ENCODE measurements at regions not wholly inside any gene's neighbourhood (a gene's known extent, or its start where the extent isn't known, plus 50 kb on each side); places are given as distances from the start of the nearest gene placed in this dataset.

GRCh38 chr7:50166997-50167965, 74.2 kb upstream of the ZPBP start:
- H3K36me3 Mint-ChIP-seq (ENCODE audit: insufficient read depth) = no peaks in the 10 kb centered on the region
- no peaks in the 10 kb centered on the region for H3K27me3 Mint-ChIP-seq (ENCODE audit: low read depth)
- ATAC-seq (peak; percentile 53 to 58), DNase-seq (no peak)
- no peaks in the 10 kb centered on the region for H3K9me3 Mint-ChIP-seq
- no peak overlapping the region for H3K4me3 Mint-ChIP-seq
- H3K4me1 Mint-ChIP-seq (ENCODE audit: low read depth) = peaks cover 49% of the 10 kb centered on the region

- Mint-ChIP-seq H3K27me3 (ENCODE audit: low read depth) (no peaks in the 10 kb centered on the region), H3K4me1 (ENCODE audit: low read depth) (peaks cover 55% of the 10 kb centered on the region), H3K9me3 (no peaks in the 10 kb centered on the region), H3K4me3 (peak overlapping the region; percentile 50), H3K36me3 (ENCODE audit: insufficient read depth) (no peaks in the 10 kb centered on the region)
- DNase-seq = no peak
- peak; percentile 35 to 41 for ATAC-seq
These were observed 71.6 kb upstream of the ZPBP start for GRCh38 chr7:50164559-50165170.

GRCh38 chr7:50160206-50160605, 67.2 kb upstream of the ZPBP start:
- H3K4me3 Mint-ChIP-seq = no peak overlapping the region
- H3K9me3 Mint-ChIP-seq = no peaks in the 10 kb centered on the region
- H3K36me3 Mint-ChIP-seq (ENCODE audit: insufficient read depth) = no peaks in the 10 kb centered on the region
- peaks cover 47% of the 10 kb centered on the region for H3K4me1 Mint-ChIP-seq (ENCODE audit: low read depth)
- ATAC-seq = no peak
- no peak for DNase-seq
- no peaks in the 10 kb centered on the region for H3K27me3 Mint-ChIP-seq (ENCODE audit: low read depth)

- H3K27me3 Mint-ChIP-seq (ENCODE audit: low read depth) = no peaks in the 10 kb centered on the region
- H3K36me3 Mint-ChIP-seq (ENCODE audit: insufficient read depth) = no peaks in the 10 kb centered on the region
- H3K9me3 Mint-ChIP-seq = no peaks in the 10 kb centered on the region
- H3K4me3 Mint-ChIP-seq = no peak overlapping the region
- no peak for ATAC-seq
- peaks cover 46% of the 10 kb centered on the region for H3K4me1 Mint-ChIP-seq (ENCODE audit: low read depth)
- no peak for DNase-seq
These were observed 66.1 kb upstream of the ZPBP start for GRCh38 chr7:50159154-50159553.

GRCh38 chr7:50156706-50157105, 63.7 kb upstream of the ZPBP start:
- peak in 1 of 2 donors; percentile 13 for ATAC-seq
- Mint-ChIP-seq H3K9me3 (no peaks in the 10 kb centered on the region), H3K27me3 (ENCODE audit: low read depth) (no peaks in the 10 kb centered on the region), H3K36me3 (ENCODE audit: insufficient read depth) (no peaks in the 10 kb centered on the region), H3K4me3 (peak overlapping the region; percentile 65), H3K4me1 (ENCODE audit: low read depth) (peaks cover 38% of the 10 kb centered on the region)
- DNase-seq = no peak

GRCh38 chr7:50156163-50156562, 63.1 kb upstream of the ZPBP start:
- DNase-seq = no peak
- no peaks in the 10 kb centered on the region for H3K36me3 Mint-ChIP-seq (ENCODE audit: insufficient read depth)
- H3K9me3 Mint-ChIP-seq = no peaks in the 10 kb centered on the region
- H3K4me1 Mint-ChIP-seq (ENCODE audit: low read depth) = peaks cover 41% of the 10 kb centered on the region
- ATAC-seq = peak; percentile 73 to 81
- H3K4me3 Mint-ChIP-seq = peak overlapping the region; percentile 65
- H3K27me3 Mint-ChIP-seq (ENCODE audit: low read depth) = no peaks in the 10 kb centered on the region

GRCh38 chr7:50155755-50156154, 62.7 kb upstream of the ZPBP start:
- H3K27me3 Mint-ChIP-seq (ENCODE audit: low read depth) = no peaks in the 10 kb centered on the region
- H3K4me3 Mint-ChIP-seq = no peak overlapping the region

GRCh38 chr7:50153995-50154394, 60.9 kb upstream of the ZPBP start:
- Mint-ChIP-seq H3K27me3 (ENCODE audit: low read depth) (no peaks in the 10 kb centered on the region), H3K4me3 (no peak overlapping the region), H3K9me3 (no peaks in the 10 kb centered on the region), H3K36me3 (ENCODE audit: insufficient read depth) (no peaks in the 10 kb centered on the region), H3K4me1 (ENCODE audit: low read depth) (peaks cover 60% of the 10 kb centered on the region)
- ATAC-seq = no peak
- DNase-seq = no peak

More at GRCh38 chr7:50155755-50156154, 62.7 kb upstream of the ZPBP start:
- no peaks in the 10 kb centered on the region for H3K36me3 Mint-ChIP-seq (ENCODE audit: insufficient read depth)
- peak; percentile 68 to 70 for ATAC-seq
- H3K4me1 Mint-ChIP-seq (ENCODE audit: low read depth) = peaks cover 46% of the 10 kb centered on the region
- no peaks in the 10 kb centered on the region for H3K9me3 Mint-ChIP-seq
- no peak for DNase-seq

GRCh38 chr7:50153148-50153547, 60.1 kb upstream of the ZPBP start:
- Mint-ChIP-seq H3K9me3 (no peaks in the 10 kb centered on the region), H3K36me3 (ENCODE audit: insufficient read depth) (no peaks in the 10 kb centered on the region), H3K27me3 (ENCODE audit: low read depth) (no peaks in the 10 kb centered on the region), H3K4me1 (ENCODE audit: low read depth) (peaks cover 68% of the 10 kb centered on the region), H3K4me3 (no peak overlapping the region)
- no peak for ATAC-seq
- DNase-seq = no peak

GRCh38 chr7:50152486-50152885, 59.4 kb upstream of the ZPBP start:
- Mint-ChIP-seq H3K9me3 (no peaks in the 10 kb centered on the region), H3K27me3 (ENCODE audit: low read depth) (no peaks in the 10 kb centered on the region), H3K36me3 (ENCODE audit: insufficient read depth) (no peaks in the 10 kb centered on the region), H3K4me1 (ENCODE audit: low read depth) (peaks cover 75% of the 10 kb centered on the region), H3K4me3 (no peak overlapping the region)
- no peak for ATAC-seq
- DNase-seq = no peak

- no peak overlapping the region for H3K4me3 Mint-ChIP-seq
- no peak for DNase-seq
- peaks cover 75% of the 10 kb centered on the region for H3K4me1 Mint-ChIP-seq (ENCODE audit: low read depth)
- no peak for ATAC-seq
- no peaks in the 10 kb centered on the region for H3K27me3 Mint-ChIP-seq (ENCODE audit: low read depth)
- H3K36me3 Mint-ChIP-seq (ENCODE audit: insufficient read depth) = no peaks in the 10 kb centered on the region
- H3K9me3 Mint-ChIP-seq = no peaks in the 10 kb centered on the region
These were observed 58.6 kb upstream of the ZPBP start for GRCh38 chr7:50151661-50152060.

- peaks cover 75% of the 10 kb centered on the region for H3K4me1 Mint-ChIP-seq (ENCODE audit: low read depth)
These were observed 58.0 kb upstream of the ZPBP start for GRCh38 chr7:50151001-50151400.

GRCh38 chr7:50149369-50149768, 56.3 kb upstream of the ZPBP start:
- Mint-ChIP-seq H3K36me3 (ENCODE audit: insufficient read depth) (no peaks in the 10 kb centered on the region), H3K27me3 (ENCODE audit: low read depth) (no peaks in the 10 kb centered on the region), H3K4me3 (no peak overlapping the region), H3K9me3 (no peaks in the 10 kb centered on the region), H3K4me1 (ENCODE audit: low read depth) (peaks cover 69% of the 10 kb centered on the region)
- DNase-seq (no peak), ATAC-seq (no peak)

More at GRCh38 chr7:50151001-50151400, 58.0 kb upstream of the ZPBP start:
- Mint-ChIP-seq H3K9me3 (no peaks in the 10 kb centered on the region), H3K4me3 (no peak overlapping the region), H3K27me3 (ENCODE audit: low read depth) (no peaks in the 10 kb centered on the region), H3K36me3 (ENCODE audit: insufficient read depth) (no peaks in the 10 kb centered on the region)
- ATAC-seq (no peak), DNase-seq (no peak)

GRCh38 chr7:50147951-50148808, 55.1 kb upstream of the ZPBP start:
- H3K9me3 Mint-ChIP-seq = no peaks in the 10 kb centered on the region
- H3K4me3 Mint-ChIP-seq = peak overlapping the region; percentile 49
- ATAC-seq = peak; percentile 86 to 89
- H3K36me3 Mint-ChIP-seq (ENCODE audit: insufficient read depth) = no peaks in the 10 kb centered on the region
- no peak for DNase-seq
- H3K4me1 Mint-ChIP-seq (ENCODE audit: low read depth) = peaks cover 71% of the 10 kb centered on the region
- no peaks in the 10 kb centered on the region for H3K27me3 Mint-ChIP-seq (ENCODE audit: low read depth)
